ENCODE measurements at regions not wholly inside any gene's neighbourhood (a gene's known extent, or its start where the extent isn't known, plus 50 kb on each side); places are given as distances from the start of the nearest gene placed in this dataset.

GRCh38 chr2:201955702-201956141, 77.9 kb upstream of the FZD7 start:
- no peak for TF ChIP-seq CTCF (conservative IDR thresholded peaks at IDR 0.05 in 1 of 2, IDR thresholded peaks at IDR 0.05 in 1 of 2; ENCODE audit: low read depth in 1 of 2, low read length in 2 of 2)
- TF ChIP-seq EZH2 (IDR thresholded peaks at IDR 0.05; ENCODE audit: low read length, missing control alignments), result no peak
- no peaks in the 10 kb centered on the region for H3K79me2 ChIP-seq (ENCODE audit: control insufficient read depth, insufficient read depth, low read length)
- H3K4me2 ChIP-seq (ENCODE audit: extremely low read depth, insufficient read depth, low read length), result no peak overlapping the region
- H3K4me3 ChIP-seq (replicated peaks in 1 of 4; ENCODE audit: control extremely low read depth in 1 of 4, insufficient read depth in 1 of 4, low read depth in 3 of 4, low read length in 4 of 4), result no peak overlapping the region
- H2AFZ ChIP-seq (ENCODE audit: low read length), result no peak overlapping the region
- peak; percentile 40 to 74 for DNase-seq (ENCODE audit: low read depth in 2 of 2)
- H4K20me1 ChIP-seq (ENCODE audit: control insufficient read depth, extremely low read depth, insufficient read depth, low read length), result no peaks in the 10 kb centered on the region
- H3K4me1 ChIP-seq (ENCODE audit: control insufficient read depth, extremely low read depth, insufficient read depth, low read length), result no peaks in the 10 kb centered on the region
- H3K36me3 ChIP-seq (ENCODE audit: control insufficient read depth, insufficient read depth, low read length), result no peaks in the 10 kb centered on the region
- no peaks in the 10 kb centered on the region for H3K9me3 ChIP-seq (ENCODE audit: control insufficient read depth, insufficient read depth, low read depth, low read length)
- H3K9ac ChIP-seq (ENCODE audit: insufficient read depth, low read length), result no peak overlapping the region
- H3K27ac ChIP-seq (ENCODE audit: insufficient read depth, low read length), result no peak overlapping the region
- peaks cover 9% of the 10 kb centered on the region for H3K27me3 ChIP-seq (ENCODE audit: control insufficient read depth, insufficient read depth, low read length)

- Histone ChIP-seq H4K20me1 (ENCODE audit: control insufficient read depth, extremely low read depth, insufficient read depth, low read length) (no peaks in the 10 kb centered on the region), H3K4me2 (ENCODE audit: extremely low read depth, insufficient read depth, low read length) (no peak overlapping the region), H3K9me3 (ENCODE audit: control insufficient read depth, insufficient read depth, low read depth, low read length) (no peaks in the 10 kb centered on the region), H3K27ac (ENCODE audit: insufficient read depth, low read length) (no peak overlapping the region), H2AFZ (ENCODE audit: low read length) (no peak overlapping the region), H3K9ac (ENCODE audit: insufficient read depth, low read length) (no peak overlapping the region), H3K79me2 (ENCODE audit: control insufficient read depth, insufficient read depth, low read length) (no peaks in the 10 kb centered on the region), H3K36me3 (ENCODE audit: control insufficient read depth, insufficient read depth, low read length) (no peaks in the 10 kb centered on the region), H3K27me3 (ENCODE audit: control insufficient read depth, insufficient read depth, low read length) (peaks cover 10% of the 10 kb centered on the region), H3K4me3 (replicated peaks in 1 of 4; ENCODE audit: control extremely low read depth in 1 of 4, insufficient read depth in 1 of 4, low read depth in 3 of 4, low read length in 4 of 4) (no peak overlapping the region), H3K4me1 (ENCODE audit: control insufficient read depth, extremely low read depth, insufficient read depth, low read length) (no peaks in the 10 kb centered on the region)
- no peak for DNase-seq (ENCODE audit: low read depth in 2 of 2)
- TF ChIP-seq EZH2 (IDR thresholded peaks at IDR 0.05; ENCODE audit: low read length, missing control alignments) (no peak), CTCF (conservative IDR thresholded peaks at IDR 0.05 in 1 of 2, IDR thresholded peaks at IDR 0.05 in 1 of 2; ENCODE audit: low read depth in 1 of 2, low read length in 2 of 2) (no peak)
Observed at GRCh38 chr2:201956361-201956760, 77.3 kb upstream of the FZD7 start.

GRCh38 chr2:201957091-201957490, 76.6 kb upstream of the FZD7 start:
- Histone ChIP-seq H3K9ac (ENCODE audit: insufficient read depth, low read length) (no peak overlapping the region), H3K4me1 (ENCODE audit: control insufficient read depth, extremely low read depth, insufficient read depth, low read length) (no peaks in the 10 kb centered on the region), H3K36me3 (ENCODE audit: control insufficient read depth, insufficient read depth, low read length) (no peaks in the 10 kb centered on the region), H3K9me3 (ENCODE audit: control insufficient read depth, insufficient read depth, low read depth, low read length) (no peaks in the 10 kb centered on the region), H2AFZ (ENCODE audit: low read length) (no peak overlapping the region), H3K4me3 (replicated peaks in 1 of 4; ENCODE audit: control extremely low read depth in 1 of 4, insufficient read depth in 1 of 4, low read depth in 3 of 4, low read length in 4 of 4) (no peak overlapping the region), H3K79me2 (ENCODE audit: control insufficient read depth, insufficient read depth, low read length) (no peaks in the 10 kb centered on the region), H3K27ac (ENCODE audit: insufficient read depth, low read length) (no peak overlapping the region), H3K4me2 (ENCODE audit: extremely low read depth, insufficient read depth, low read length) (no peak overlapping the region), H4K20me1 (ENCODE audit: control insufficient read depth, extremely low read depth, insufficient read depth, low read length) (no peaks in the 10 kb centered on the region), H3K27me3 (ENCODE audit: control insufficient read depth, insufficient read depth, low read length) (peaks cover 12% of the 10 kb centered on the region)
- TF ChIP-seq EZH2 (IDR thresholded peaks at IDR 0.05; ENCODE audit: low read length, missing control alignments) (no peak), CTCF (conservative IDR thresholded peaks at IDR 0.05 in 1 of 2, IDR thresholded peaks at IDR 0.05 in 1 of 2; ENCODE audit: low read depth in 1 of 2, low read length in 2 of 2) (no peak)
- no peak for DNase-seq (ENCODE audit: low read depth in 2 of 2)
